ENCODE measurements at regions not wholly inside any gene's neighbourhood (a gene's known extent, or its start where the extent isn't known, plus 50 kb on each side); places are given as distances from the start of the nearest gene placed in this dataset.
A peak's percentile ranks its signal among the peaks of the same experiment; 100 is the strongest.

GRCh38 chrX:39773923-39774773, 323.6 kb downstream of the BCOR start:
- Histone ChIP-seq H3F3A (ENCODE audit: low read length, unreplicated experiment) (no peaks in the 10 kb centered on the region), H3K9ac (ENCODE audit: low read length) (no peak overlapping the region), H3K4me2 (ENCODE audit: low read length) (no peak overlapping the region), H2AFZ (ENCODE audit: low read length) (no peak overlapping the region), H3K27ac (ENCODE audit: low read length) (no peak overlapping the region), H3K9me2 (replicated peaks; ENCODE audit: low read length) (no peaks in the 10 kb centered on the region), H4K20me1 (ENCODE audit: low read length) (no peaks in the 10 kb centered on the region), H3K4me3 (ENCODE audit: low read length) (no peak overlapping the region), H3K9me3 (ENCODE audit: low read length) (no peaks in the 10 kb centered on the region), H3K36me3 (ENCODE audit: low read depth, low read length) (no peaks in the 10 kb centered on the region), H3K27me3 (ENCODE audit: low read length) (no peaks in the 10 kb centered on the region), H3K4me1 (ENCODE audit: insufficient read depth, low read length) (peaks cover 16% of the 10 kb centered on the region; the same call in 1 of the 2 replicates), H3K79me2 (ENCODE audit: low read length) (no peaks in the 10 kb centered on the region)
- DNase-seq (no peak), ATAC-seq (peak; percentile 48; the same call in 1 of the 2 replicates)
- no TSS peak for BruUV-seq (replicated peaks)
- POLR2A ChIA-PET (ENCODE audit: unreplicated experiment) = no interaction called here
- CTCF ChIA-PET = no interaction called here
- TF ChIP-seq EZH2phosphoT487 (IDR thresholded peaks at IDR 0.05; ENCODE audit: borderline replicate concordance, low read length) (no peak), EZH2 (IDR thresholded peaks at IDR 0.05; ENCODE audit: low read length, unreplicated experiment) (no peak)
- TF ChIP-seq, protein P1, sequence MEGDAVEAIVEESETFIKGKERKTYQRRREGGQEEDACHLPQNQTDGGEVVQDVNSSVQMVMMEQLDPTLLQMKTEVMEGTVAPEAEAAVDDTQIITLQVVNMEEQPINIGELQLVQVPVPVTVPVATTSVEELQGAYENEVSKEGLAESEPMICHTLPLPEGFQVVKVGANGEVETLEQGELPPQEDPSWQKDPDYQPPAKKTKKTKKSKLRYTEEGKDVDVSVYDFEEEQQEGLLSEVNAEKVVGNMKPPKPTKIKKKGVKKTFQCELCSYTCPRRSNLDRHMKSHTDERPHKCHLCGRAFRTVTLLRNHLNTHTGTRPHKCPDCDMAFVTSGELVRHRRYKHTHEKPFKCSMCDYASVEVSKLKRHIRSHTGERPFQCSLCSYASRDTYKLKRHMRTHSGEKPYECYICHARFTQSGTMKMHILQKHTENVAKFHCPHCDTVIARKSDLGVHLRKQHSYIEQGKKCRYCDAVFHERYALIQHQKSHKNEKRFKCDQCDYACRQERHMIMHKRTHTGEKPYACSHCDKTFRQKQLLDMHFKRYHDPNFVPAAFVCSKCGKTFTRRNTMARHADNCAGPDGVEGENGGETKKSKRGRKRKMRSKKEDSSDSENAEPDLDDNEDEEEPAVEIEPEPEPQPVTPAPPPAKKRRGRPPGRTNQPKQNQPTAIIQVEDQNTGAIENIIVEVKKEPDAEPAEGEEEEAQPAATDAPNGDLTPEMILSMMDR (conservative IDR thresholded peaks at IDR 0.05; ENCODE audit: low read depth, low read length) = no peak
- intact Hi-C loops (cut with micrococcal nuclease) = loop anchor here (5.0 kb wide), 1 partner anchor 33 kb away; no protein-coding TSS in a partner anchor

DNA sequence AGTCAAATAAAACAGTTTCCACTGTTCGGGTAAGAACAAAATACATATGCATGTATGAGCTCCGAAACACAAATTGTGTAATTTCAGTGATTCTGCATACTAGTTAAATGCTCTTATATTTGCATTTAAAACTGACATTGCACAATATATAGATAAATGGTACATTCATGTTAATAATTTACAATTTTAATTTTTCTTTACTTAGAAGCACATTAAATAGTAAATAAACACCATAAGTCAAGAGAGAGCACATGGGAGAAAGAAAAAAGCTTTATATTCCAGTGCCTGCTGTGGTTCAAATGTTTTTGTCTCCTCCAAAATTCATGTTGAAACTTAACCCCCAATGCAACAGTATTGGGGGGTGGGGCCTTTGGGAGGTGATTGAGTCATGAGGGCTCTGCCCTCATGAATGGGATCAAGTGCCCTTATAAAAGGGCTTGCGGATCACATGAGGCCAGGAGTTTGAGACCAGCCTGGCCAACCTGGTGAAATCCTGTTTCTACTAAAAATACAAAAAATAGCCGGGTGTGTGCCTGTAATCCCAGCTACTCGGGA, 322.9 kb downstream of the BCOR start:
- no peaks in the 10 kb centered on the region for H3K79me2 ChIP-seq (ENCODE audit: low read length)
- H3K9me2 ChIP-seq (replicated peaks; ENCODE audit: low read length) = no peaks in the 10 kb centered on the region
- DNase-seq (no peak), ATAC-seq (no peak)
- H3K4me3 ChIP-seq (ENCODE audit: low read length) = no peak overlapping the region
- H3K27me3 ChIP-seq (ENCODE audit: low read length) = no peaks in the 10 kb centered on the region
- POLR2A ChIA-PET (ENCODE audit: unreplicated experiment) = no interaction called here
- TF ChIP-seq, protein P1 (conservative IDR thresholded peaks at IDR 0.05; ENCODE audit: low read depth, low read length) = no peak
- TF ChIP-seq EZH2 (IDR thresholded peaks at IDR 0.05; ENCODE audit: low read length, unreplicated experiment) (no peak), EZH2phosphoT487 (IDR thresholded peaks at IDR 0.05; ENCODE audit: borderline replicate concordance, low read length) (no peak)
- H4K20me1 ChIP-seq (ENCODE audit: low read length) = no peaks in the 10 kb centered on the region
- intact Hi-C loops (cut with micrococcal nuclease) = loop anchor here (5.0 kb wide), 1 partner anchor 32 kb away; no protein-coding TSS in a partner anchor
- no peak overlapping the region for H3K4me2 ChIP-seq (ENCODE audit: low read length)
- H3K27ac ChIP-seq (ENCODE audit: low read length) = no peak overlapping the region
- no peaks in the 10 kb centered on the region for H3K36me3 ChIP-seq (ENCODE audit: low read depth, low read length)
- no peak overlapping the region for H2AFZ ChIP-seq (ENCODE audit: low read length)
- peaks cover 16% of the 10 kb centered on the region; the same call in 1 of the 2 replicates for H3K4me1 ChIP-seq (ENCODE audit: insufficient read depth, low read length)
- H3F3A ChIP-seq (ENCODE audit: low read length, unreplicated experiment) = no peaks in the 10 kb centered on the region
- H3K9me3 ChIP-seq (ENCODE audit: low read length) = no peaks in the 10 kb centered on the region
- no peak overlapping the region for H3K9ac ChIP-seq (ENCODE audit: low read length)
- CTCF ChIA-PET = no interaction called here
- no TSS peak for BruUV-seq (replicated peaks)

DNA sequence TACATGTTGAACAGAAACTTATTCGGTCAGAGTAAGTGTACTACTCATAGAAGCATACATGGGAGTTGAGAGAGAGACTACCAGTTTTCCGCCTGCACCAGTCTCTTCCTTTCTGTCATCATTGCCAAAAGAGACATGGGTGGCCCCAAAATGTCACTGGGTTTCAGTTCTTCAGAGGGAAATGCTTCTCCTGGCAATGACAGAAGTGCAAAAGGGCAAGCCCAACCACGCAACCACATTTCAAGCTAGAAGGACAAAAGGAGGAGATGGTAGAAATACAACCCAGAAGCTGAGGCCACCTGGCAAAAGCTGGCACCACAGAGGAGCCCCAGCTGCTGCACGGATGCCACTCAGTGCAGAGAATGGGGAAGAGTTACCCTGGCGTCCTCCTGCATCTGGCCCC, 320.1 kb downstream of the BCOR start:
- no peak overlapping the region for H3K27ac ChIP-seq (ENCODE audit: low read length)
- ATAC-seq (no peak), DNase-seq (no peak)
- H3K79me2 ChIP-seq (ENCODE audit: low read length) = no peaks in the 10 kb centered on the region
- intact Hi-C loops (cut with micrococcal nuclease) = no loop called here
- no peak overlapping the region for H2AFZ ChIP-seq (ENCODE audit: low read length)
- no peaks in the 10 kb centered on the region for H3K9me3 ChIP-seq (ENCODE audit: low read length)
- no peaks in the 10 kb centered on the region for H3F3A ChIP-seq (ENCODE audit: low read length, unreplicated experiment)
- H3K4me2 ChIP-seq (ENCODE audit: low read length) = no peak overlapping the region
- no peaks in the 10 kb centered on the region for H3K9me2 ChIP-seq (replicated peaks; ENCODE audit: low read length)
- BruUV-seq (replicated peaks) = no TSS peak
- no peaks in the 10 kb centered on the region for H4K20me1 ChIP-seq (ENCODE audit: low read length)
- TF ChIP-seq, protein P1 (conservative IDR thresholded peaks at IDR 0.05; ENCODE audit: low read depth, low read length) = no peak
- TF ChIP-seq EZH2 (IDR thresholded peaks at IDR 0.05; ENCODE audit: low read length, unreplicated experiment) (no peak), EZH2phosphoT487 (IDR thresholded peaks at IDR 0.05; ENCODE audit: borderline replicate concordance, low read length) (no peak)
- no peaks in the 10 kb centered on the region for H3K36me3 ChIP-seq (ENCODE audit: low read depth, low read length)
- no peak overlapping the region for H3K4me3 ChIP-seq (ENCODE audit: low read length)
- CTCF ChIA-PET = no interaction called here
- H3K4me1 ChIP-seq (ENCODE audit: insufficient read depth, low read length) = peaks cover 6% of the 10 kb centered on the region; the same call in 1 of the 2 replicates
- POLR2A ChIA-PET (ENCODE audit: unreplicated experiment) = no interaction called here
- no peaks in the 10 kb centered on the region for H3K27me3 ChIP-seq (ENCODE audit: low read length)
- H3K9ac ChIP-seq (ENCODE audit: low read length) = no peak overlapping the region
